ENCODE measurements at regions not wholly inside any gene's neighbourhood (a gene's known extent, or its start where the extent isn't known, plus 50 kb on each side); places are given as distances from the start of the nearest gene placed in this dataset.

DNA sequence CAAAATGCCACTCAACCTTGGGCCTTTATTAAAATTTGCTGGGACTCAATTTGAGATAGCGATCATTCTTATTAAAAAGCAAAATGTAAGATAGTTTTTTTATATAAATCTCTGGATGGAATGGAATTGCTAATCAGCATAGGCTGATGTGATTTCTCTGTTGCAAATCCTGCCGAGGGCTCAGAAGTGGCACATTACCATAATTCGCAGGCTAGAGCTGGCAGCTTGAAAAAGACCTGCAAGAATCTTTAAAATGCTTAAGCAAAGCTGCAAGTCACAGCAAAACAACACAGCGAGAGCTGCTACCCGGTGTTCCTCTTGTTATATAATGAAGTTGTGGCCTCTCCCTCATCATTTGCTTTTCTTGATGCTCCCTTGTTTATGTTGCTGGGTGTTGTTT, 448.1 kb downstream of the GATA3 start:
- DNase-seq: no peak

DNA sequence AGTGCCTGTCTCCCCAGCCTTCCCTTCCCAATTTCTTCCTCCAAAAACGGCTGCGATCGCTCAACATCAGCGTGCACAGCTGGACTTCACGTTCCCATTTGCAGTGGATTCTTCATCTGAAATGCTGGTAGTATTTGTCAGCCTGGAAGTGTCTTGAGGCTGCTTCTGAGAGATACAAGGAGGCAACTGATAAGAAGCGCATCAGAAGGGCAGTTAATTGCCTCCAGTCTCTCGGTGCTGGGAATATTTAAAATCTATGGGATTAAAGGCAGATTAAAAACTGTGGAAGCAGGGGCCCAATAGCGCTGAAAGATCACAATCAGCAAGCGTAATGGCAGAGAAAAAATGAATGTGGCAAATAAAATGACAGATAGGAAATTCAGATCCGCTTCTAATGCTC, 450.0 kb downstream of the GATA3 start:
- no peak for DNase-seq

DNA sequence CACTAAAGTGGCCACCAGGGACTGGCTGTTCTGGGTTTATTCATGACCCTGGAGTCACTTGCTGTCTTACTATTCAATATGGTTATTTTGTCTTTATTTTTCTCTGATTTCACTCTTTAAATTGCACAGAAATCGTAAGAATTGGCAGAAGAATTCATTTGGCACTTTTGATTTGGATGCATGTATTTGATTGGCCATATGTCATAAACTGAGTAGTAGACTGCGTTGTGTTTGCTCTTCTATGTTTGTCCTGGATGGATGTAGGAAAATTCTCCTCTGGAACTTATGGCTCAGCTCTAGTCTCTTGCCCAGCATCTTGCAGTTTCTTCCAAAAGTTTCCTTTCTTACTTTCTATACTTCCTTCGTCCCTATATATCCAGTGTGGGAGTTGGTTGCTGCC, 452.7 kb downstream of the GATA3 start:
- DNase-seq: no peak

DNA sequence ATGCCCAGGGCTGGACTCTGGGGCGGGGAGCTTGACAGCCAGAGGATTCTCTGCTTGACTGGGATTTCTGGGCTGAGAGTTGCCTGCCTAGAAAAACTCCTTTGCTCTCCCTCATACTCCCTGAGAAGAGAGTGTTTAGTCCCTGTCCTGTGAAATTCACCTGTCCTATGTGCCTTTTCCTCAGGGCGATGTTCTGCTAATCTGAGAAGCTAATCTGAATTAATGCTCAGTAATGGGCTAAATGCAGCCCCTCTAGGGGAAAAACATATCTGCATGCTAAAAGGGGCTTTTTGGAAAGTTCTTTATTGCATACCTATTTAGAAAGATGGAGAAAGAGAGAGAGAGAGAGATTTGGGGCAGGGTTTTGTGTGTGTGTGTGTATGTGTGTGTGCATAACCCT, 454.4 kb downstream of the GATA3 start:
- no peak for DNase-seq

- no peak for DNase-seq
Measured at GRCh38 chr10:8510471-8510870, 456.0 kb downstream of the GATA3 start.

DNA sequence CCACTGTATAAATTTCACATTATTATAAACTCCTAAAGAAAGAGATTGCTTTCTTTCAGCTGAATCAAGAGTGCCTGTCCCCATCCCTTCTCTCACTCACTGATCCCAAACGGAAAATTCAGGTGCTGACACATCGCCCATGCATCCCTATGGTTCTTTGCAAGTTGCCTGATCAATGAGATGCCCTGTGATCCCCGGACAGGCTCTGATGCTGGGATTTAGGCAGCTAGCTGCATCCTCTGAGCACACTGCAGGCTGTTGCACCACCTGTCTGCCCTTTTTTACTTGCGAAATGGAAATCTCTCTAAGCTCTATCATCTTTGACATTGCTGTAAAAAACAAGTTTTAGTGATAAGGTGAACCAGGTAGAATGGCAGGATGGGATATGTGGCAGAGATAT, 456.5 kb downstream of the GATA3 start:
- no peak for DNase-seq

- no peak for DNase-seq
Measured at GRCh38 chr10:8513155-8514147, 459.0 kb downstream of the GATA3 start.

- no peak for DNase-seq
Measured at GRCh38 chr10:8520382-8520781, 465.9 kb downstream of the GATA3 start.

DNA sequence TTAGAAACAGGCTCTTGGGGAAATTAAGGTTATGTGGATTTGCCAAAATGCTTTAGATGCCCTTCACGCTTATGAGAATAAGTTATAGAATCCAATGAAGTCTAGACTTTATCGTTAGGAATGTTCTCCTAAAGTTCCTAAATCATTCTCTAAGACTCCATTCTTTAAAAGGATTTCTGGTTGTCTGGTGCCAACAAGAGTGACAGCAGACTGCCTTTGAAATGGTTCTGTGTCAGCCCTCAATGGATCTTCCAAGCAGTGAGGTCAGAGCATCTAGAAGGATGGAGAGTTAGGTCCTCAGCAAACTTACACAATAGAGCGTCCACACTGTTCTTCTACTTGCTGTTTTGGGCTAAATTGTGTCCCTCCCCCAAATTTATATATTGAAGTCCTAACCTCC, 473.3 kb downstream of the GATA3 start:
- no peak for DNase-seq

DNA sequence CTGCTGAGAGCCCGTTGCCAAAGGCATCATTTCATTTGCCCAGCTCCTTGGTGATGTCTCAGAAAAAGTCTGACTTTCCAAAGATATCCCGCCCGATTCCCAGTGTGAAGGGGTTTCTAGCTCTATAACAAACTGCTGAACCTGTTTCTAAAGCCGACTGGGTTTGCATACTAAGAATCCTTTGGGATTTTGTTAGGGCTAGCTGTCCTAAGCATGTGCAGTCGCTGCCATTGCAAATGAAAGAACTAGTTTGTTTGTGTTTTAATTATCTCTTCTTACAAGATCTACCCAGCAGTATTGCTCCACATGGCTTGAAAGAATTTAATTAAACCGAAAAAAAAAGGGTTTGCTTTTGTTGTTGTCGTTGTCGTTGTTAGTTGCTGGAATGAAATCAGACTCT, 476.6 kb downstream of the GATA3 start:
- no peak for DNase-seq

DNA sequence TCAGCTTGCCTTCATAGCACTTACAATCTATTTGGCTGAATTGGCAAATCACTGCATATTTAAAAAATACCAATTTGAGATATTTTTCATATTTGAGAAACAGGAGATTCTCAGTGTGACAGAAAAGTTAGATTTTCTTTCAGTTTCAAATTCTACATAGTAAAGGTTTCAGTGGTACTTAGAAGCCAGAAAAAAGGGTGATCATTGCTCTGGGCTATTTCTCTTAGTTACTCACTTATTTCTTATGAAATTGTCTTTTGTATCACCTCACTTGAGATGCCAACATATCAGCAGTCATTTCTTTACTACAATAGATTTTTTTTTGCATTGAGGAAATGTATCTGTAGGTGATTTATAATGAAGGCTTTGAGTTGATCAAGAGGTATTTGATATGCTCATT, 478.2 kb downstream of the GATA3 start:
- no peak for DNase-seq

DNA sequence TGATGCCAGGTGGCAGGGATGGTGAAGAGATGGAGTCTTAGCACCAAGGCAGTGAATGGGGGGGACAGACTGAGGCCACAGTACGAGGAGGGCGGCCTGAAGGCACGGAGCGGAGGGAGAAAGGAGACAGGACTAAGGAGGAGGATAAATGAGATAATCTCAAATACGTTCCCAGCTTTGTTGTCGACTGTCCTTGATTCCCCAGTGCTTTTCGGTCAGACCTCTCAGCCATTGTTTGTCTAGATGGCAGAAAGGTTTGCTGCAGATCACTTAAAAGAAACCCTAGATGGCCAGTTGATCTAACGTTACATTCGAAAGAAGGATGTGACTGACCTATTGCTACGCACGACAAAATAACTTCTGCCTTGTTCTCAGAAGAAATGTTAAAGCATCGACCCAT, 479.0 kb downstream of the GATA3 start:
- DNase-seq: no peak

DNA sequence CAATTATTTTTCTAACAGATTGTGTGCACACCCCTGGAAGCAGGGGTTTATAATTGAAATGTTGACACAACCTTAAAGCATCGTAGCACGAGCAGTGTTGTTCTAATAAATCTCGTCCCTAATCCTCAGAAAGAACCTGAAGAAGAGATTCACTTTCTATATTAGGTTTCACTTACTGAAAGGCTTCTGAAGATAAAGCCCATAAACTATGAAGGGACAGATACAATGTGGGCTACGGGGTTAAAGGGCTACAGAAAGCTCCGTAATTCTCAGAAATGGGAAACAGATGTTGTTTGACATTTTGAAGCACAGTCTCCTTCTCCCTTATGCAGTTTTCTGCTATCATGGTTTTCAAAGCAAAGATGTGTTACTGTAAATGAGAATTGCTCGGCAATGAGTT, 479.6 kb downstream of the GATA3 start:
- no peak for DNase-seq

DNA sequence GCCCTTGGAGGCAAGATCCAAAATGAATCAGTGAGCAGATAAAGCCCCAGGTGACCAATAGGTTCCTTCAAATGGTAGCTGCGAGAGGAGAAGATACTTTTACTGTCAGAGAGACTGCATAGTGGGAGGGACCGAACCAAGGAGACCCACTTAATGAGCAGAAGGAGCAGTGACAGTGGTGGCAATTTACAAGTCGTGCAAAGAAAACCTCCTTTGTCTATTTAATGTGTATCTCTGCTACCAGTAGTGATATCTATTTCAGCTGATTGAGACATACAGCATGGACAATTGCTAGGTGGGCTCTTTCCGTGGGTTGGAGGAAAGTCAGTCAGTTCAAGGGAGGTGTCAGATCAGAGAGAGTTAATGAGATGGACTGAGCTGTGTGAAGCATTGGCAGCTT, 480.4 kb downstream of the GATA3 start:
- DNase-seq: no peak

DNA sequence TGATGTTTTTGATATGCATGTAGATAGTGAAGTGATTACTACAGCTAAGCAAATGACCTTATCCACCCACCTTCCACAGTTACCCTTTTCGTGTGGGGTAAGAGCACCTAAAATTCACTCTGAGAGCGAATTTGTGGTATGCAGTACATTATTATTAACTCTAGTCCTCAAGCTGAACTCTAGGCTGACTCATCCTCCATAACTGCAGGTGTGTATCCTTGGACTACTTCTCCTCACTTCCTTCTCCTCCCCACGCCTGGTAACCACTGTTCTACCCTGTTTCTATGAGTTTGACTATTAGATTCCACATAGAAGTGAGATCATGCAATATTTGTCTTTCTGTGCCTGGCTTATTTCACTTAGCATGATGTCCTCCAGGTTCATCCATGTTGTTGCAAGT, 484.6 kb downstream of the GATA3 start:
- DNase-seq: no peak

DNA sequence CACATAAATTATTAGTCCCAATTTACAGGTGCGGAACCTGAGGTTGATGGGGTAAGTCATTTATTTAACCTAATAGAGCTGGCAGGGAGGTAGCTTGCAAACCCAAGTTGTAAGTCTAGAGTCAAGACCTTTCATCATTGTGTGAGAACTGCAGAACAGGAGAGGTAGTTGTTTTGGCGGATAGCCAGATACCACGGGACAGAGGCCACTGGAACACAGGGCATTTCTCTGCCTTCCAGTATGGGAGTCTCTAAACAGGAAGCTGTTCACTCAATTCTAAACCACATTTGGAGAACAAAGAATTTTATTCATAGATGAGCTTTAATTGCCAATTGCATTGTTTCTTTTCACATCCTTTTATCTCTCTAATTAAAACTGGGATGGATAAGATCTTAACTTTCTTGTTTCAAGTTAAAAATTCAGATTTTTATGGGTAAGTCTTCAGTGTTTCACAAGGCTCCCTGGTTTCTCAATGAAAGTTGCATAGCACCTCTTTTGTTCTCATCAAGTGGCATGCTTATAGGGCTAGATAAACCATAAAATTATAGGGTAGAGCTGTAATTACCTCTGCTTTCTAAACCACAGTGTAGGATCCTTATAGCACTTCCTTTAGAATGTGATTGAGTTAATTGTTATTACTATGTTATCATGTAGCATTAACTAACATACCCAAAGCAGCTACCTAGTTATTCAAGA, 489.0 kb downstream of the GATA3 start:
- DNase-seq: no peak

DNA sequence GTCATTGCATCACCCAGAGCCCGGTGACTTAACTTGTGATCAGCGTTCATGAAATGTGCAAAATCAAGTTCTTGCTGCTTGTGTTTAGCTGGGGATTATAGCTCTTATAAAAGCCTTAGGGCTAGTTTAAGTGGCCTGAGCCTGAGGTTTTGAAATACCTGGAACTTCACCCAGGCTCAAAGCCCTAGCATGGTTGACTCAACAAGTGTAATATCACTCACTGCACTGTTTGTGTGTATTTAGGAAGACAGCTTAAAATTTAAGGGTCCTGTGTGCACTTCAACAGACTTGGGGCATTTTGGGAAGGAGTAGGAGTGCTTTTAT, 489.5 kb downstream of the GATA3 start:
- no peak for DNase-seq

GRCh38 chr10:8544500-8544899, 490.0 kb downstream of the GATA3 start:
- DNase-seq: no peak

DNA sequence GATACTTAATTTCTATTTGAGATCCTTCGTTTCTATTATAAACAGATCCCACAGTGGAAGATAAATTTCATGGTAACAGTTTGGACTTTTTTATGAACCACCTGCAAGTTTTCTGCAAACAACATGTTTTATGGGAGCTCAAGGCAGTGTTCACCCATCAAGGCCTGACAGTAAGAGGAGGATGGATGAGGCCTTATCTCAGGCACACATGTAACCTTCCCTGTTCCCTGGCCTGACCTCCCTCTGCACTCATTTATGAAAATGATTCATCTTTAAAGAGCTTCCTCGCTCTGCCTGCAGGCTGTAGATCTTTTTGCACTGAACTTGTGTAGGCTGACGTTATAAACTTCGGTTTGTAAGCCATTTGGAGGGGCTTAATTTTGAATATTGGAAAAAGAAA, 500.1 kb downstream of the GATA3 start:
- no peak for DNase-seq

- DNase-seq: no peak
Measured at GRCh38 chr10:8556321-8556720, 501.8 kb downstream of the GATA3 start.

GRCh38 chr10:8563478-8563877, 509.0 kb downstream of the GATA3 start:
- DNase-seq: no peak

DNA sequence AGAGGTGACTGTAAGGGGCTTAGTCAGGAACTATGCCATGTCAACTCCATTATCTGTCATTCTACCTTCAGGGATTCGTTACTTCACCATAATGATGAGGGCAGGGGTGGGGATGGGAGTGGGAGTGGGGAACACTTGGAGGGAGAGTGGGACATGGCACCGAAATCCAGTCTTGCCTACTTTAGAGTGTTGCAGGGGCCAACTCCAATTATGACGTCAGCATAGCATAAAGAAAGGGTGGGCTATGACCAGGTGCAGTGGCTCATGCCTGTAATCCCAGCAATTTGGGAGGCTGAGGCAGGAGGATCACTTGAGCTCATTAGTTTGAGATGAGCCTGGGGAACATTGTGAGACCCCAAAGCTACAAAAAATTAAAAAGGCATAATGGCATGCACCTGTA, 512.2 kb downstream of the GATA3 start:
- no peak for DNase-seq

DNA sequence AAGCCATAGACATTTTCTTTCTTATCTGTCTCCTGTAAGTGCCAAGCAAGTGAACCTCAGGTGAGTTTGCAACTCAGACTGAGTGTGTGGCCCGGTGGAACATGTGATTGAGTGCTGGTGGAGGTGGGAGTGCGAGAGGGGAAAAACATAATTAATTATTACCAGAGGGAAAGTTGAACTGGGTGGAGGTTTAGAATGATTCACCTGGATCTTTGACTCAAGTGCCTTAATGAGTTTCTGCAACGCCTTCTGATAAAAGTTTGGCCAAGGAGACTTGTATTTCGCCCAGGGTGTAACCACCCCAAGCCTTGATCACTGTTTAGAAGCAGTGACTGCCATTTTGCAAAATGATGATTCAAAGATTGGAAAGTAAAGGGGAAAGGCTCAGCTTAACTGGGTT, 513.9 kb downstream of the GATA3 start:
- DNase-seq: no peak

- DNase-seq: no peak
Measured at GRCh38 chr10:8575620-8576019, 521.1 kb downstream of the GATA3 start.
